ENCODE measurements at regions not wholly inside any gene's neighbourhood (a gene's known extent, or its start where the extent isn't known, plus 50 kb on each side); places are given as distances from the start of the nearest gene placed in this dataset.
"Not testable (repeated sequence)": the region's sequence is repeated elsewhere in the genome, so short reads cannot be mapped to it uniquely, and the experiment has no call there.

DNA sequence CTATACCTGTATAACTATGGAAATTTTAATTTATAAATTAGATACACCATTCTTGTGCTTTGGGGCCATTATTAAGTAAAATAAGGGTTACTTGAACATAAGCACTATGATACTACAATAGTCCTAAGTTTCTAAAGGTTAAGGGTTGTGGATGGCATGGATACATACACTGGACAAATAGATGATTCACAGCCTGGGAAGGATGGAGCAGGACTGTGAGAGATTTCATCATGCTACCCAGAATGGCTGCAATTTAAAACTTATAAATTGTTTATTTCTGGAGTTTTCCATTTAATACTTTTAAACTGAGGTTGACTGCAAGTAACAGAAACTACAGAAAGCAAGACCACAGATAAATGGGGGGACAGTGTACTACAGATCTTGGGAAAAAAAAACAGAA, 295.8 kb upstream of the ZNF804A start:
- DNase-seq (no peak), ATAC-seq (no peak)
- no peak overlapping the region for H3K27ac Mint-ChIP-seq
- H3K4me3 Mint-ChIP-seq: no peak overlapping the region
- no peaks in the 10 kb centered on the region for H3K4me1 Mint-ChIP-seq
- ChIA-PET POLR2A (no interaction called here), CTCF (no interaction called here)
- intact Hi-C loops (cut with DNase I, micrococcal nuclease): no loop called here
- no peaks in the 10 kb centered on the region for H3K9me3 Mint-ChIP-seq (ENCODE audit: low read depth)
- H3K36me3 Mint-ChIP-seq (ENCODE audit: low read depth): no peaks in the 10 kb centered on the region
- no peaks in the 10 kb centered on the region for H3K27me3 Mint-ChIP-seq

DNA sequence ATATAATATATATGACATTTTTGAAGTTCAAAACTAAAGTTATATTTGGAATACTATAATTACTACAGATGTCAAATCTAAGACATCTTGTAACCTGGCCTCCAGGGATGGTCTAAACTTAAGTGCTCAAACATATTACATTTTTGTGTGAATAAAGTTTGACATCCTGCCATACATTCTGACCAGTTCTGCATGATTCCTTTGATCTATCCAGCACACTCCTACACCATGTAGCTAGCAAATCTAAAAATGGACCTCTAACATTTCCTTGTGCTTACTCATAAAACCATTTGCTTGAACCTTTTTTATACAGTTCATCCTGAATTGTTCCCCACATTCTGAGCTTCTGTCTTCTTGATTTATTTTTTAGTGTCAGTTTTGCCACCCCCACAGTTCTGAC, 294.3 kb upstream of the ZNF804A start:
- no peak for DNase-seq
- ChIA-PET CTCF (no interaction called here), POLR2A (no interaction called here)
- H3K36me3 Mint-ChIP-seq (ENCODE audit: low read depth): no peaks in the 10 kb centered on the region
- intact Hi-C loops (cut with DNase I, micrococcal nuclease): no loop called here
- no peak for ATAC-seq
- H3K9me3 Mint-ChIP-seq (ENCODE audit: low read depth): no peaks in the 10 kb centered on the region
- H3K27ac Mint-ChIP-seq: no peak overlapping the region
- no peaks in the 10 kb centered on the region for H3K27me3 Mint-ChIP-seq
- no peak overlapping the region for H3K4me3 Mint-ChIP-seq
- H3K4me1 Mint-ChIP-seq: no peaks in the 10 kb centered on the region

GRCh38 chr2:184305105-184305504, 293.2 kb upstream of the ZNF804A start:
- Mint-ChIP-seq H3K36me3 (ENCODE audit: low read depth) (no peaks in the 10 kb centered on the region), H3K4me1 (no peaks in the 10 kb centered on the region), H3K27me3 (no peaks in the 10 kb centered on the region), H3K4me3 (no peak overlapping the region), H3K27ac (no peak overlapping the region), H3K9me3 (ENCODE audit: low read depth) (no peaks in the 10 kb centered on the region)
- ChIA-PET CTCF (no interaction called here), POLR2A (no interaction called here)
- no peak for DNase-seq
- intact Hi-C loops (cut with DNase I, micrococcal nuclease): no loop called here
- no peak for ATAC-seq

DNA sequence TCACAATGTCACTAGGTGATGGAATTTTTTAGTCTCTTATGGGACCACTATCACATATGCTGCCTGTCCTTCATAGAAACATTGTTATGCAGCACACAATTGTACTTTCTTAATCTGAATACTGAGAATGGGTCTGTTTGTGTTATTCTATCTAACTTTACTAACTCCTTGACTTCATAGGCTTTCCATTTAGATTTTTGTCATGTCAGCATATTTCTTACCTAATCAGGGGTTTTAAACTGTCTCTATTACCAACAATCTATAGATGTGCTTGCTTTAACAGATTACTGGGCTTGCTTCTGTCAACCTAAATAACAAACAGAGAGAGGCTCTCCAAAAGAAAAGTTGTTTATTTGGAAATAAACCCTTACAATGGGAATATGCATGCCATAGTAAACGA, 289.6 kb upstream of the ZNF804A start:
- H3K27me3 Mint-ChIP-seq: no peaks in the 10 kb centered on the region
- ATAC-seq (no peak), DNase-seq (no peak)
- no peak overlapping the region for H3K27ac Mint-ChIP-seq
- CTCF ChIA-PET: no interaction called here
- intact Hi-C loops (cut with DNase I, micrococcal nuclease): no loop called here
- H3K36me3 Mint-ChIP-seq (ENCODE audit: low read depth): no peaks in the 10 kb centered on the region
- H3K9me3 Mint-ChIP-seq (ENCODE audit: low read depth): no peaks in the 10 kb centered on the region
- no peaks in the 10 kb centered on the region for H3K4me1 Mint-ChIP-seq
- POLR2A ChIA-PET: no interaction called here
- no peak overlapping the region for H3K4me3 Mint-ChIP-seq

DNA sequence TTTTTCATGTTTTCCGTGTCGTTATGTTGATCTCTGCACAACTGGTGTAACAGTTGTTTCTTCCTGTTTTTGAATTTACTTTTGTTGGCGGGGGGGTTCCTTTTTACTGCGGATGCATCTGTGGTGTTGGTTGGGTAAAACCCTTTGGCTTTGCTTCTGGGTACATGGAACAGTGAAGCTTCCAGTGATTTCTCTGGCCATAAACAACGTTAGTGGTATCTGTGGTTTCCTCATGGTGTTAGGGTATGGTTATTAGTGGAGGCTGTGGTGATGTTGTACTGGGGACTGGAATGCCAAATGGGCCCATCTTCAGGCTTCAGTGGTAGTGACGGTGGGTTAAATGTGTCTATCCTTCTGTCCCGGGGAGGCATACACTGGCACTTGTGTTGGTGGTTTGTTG, 285.4 kb upstream of the ZNF804A start:
- Mint-ChIP-seq H3K36me3 (ENCODE audit: low read depth) (no peaks in the 10 kb centered on the region), H3K27ac (no peak overlapping the region), H3K4me1 (no peaks in the 10 kb centered on the region), H3K9me3 (ENCODE audit: low read depth) (no peaks in the 10 kb centered on the region), H3K4me3 (no peak overlapping the region), H3K27me3 (no peaks in the 10 kb centered on the region)
- POLR2A ChIA-PET: no interaction called here
- ATAC-seq (no peak), DNase-seq (no peak)
- intact Hi-C loops (cut with DNase I, micrococcal nuclease): no loop called here
- CTCF ChIA-PET: no interaction called here

- ChIA-PET POLR2A (no interaction called here), CTCF (no interaction called here)
- ATAC-seq (no peak), DNase-seq (no peak)
- H3K4me1 Mint-ChIP-seq: no peaks in the 10 kb centered on the region
- no peak overlapping the region for H3K27ac Mint-ChIP-seq
- no peaks in the 10 kb centered on the region for H3K27me3 Mint-ChIP-seq
- no peak overlapping the region for H3K4me3 Mint-ChIP-seq
- no peaks in the 10 kb centered on the region for H3K36me3 Mint-ChIP-seq (ENCODE audit: low read depth)
- H3K9me3 Mint-ChIP-seq (ENCODE audit: low read depth): no peaks in the 10 kb centered on the region
- intact Hi-C loops (cut with DNase I, micrococcal nuclease): no loop called here
Measured at GRCh38 chr2:184314829-184315228, 283.5 kb upstream of the ZNF804A start.

- Mint-ChIP-seq H3K9me3 (ENCODE audit: low read depth) (no peaks in the 10 kb centered on the region), H3K27me3 (no peaks in the 10 kb centered on the region), H3K4me3 (no peak overlapping the region), H3K4me1 (no peaks in the 10 kb centered on the region), H3K36me3 (ENCODE audit: low read depth) (no peaks in the 10 kb centered on the region), H3K27ac (no peak overlapping the region)
- ATAC-seq: no peak
- intact Hi-C loops (cut with DNase I, micrococcal nuclease): no loop called here
- ChIA-PET CTCF (no interaction called here), POLR2A (no interaction called here)
- DNase-seq: no peak
Measured at GRCh38 chr2:184316921-184317320, 281.4 kb upstream of the ZNF804A start.

DNA sequence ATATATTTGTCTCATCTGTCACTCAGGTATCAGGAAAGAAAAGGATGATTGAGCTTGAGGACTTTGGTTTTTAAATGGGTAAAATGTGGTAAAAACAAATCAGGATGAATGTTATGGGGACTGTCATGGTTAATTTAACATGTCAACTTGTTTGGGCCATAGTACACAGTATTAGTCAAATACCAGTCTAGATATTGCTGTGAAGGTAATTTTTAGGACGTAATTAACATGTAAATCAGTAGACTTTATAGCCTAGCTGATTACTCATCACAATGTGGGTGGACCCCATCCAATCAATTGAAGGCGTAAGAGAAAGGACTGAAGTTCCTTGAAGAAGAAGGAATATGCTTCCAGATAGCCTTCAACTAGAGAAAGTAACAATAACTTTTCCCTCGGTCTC, 275.7 kb upstream of the ZNF804A start:
- Mint-ChIP-seq H3K27ac (no peak overlapping the region), H3K4me1 (no peaks in the 10 kb centered on the region), H3K36me3 (ENCODE audit: low read depth) (no peaks in the 10 kb centered on the region), H3K4me3 (no peak overlapping the region), H3K27me3 (no peaks in the 10 kb centered on the region), H3K9me3 (ENCODE audit: low read depth) (no peaks in the 10 kb centered on the region)
- DNase-seq (no peak), ATAC-seq (no peak)
- ChIA-PET POLR2A (no interaction called here), CTCF (interaction anchor here (0.6 kb wide), 1 partner anchor 15 kb away, joined by 3 read pairs; no protein-coding TSS in a partner anchor)
- intact Hi-C loops (cut with DNase I, micrococcal nuclease): no loop called here

GRCh38 chr2:184326066-184326465, 272.3 kb upstream of the ZNF804A start:
- Mint-ChIP-seq H3K4me3 (no peak overlapping the region), H3K36me3 (ENCODE audit: low read depth) (no peaks in the 10 kb centered on the region), H3K27ac (no peak overlapping the region), H3K9me3 (ENCODE audit: low read depth) (no peaks in the 10 kb centered on the region), H3K27me3 (no peaks in the 10 kb centered on the region), H3K4me1 (no peaks in the 10 kb centered on the region)
- POLR2A ChIA-PET: no interaction called here
- intact Hi-C loops (cut with DNase I, micrococcal nuclease): no loop called here
- ATAC-seq: no peak
- DNase-seq: no peak
- CTCF ChIA-PET: no interaction called here

DNA sequence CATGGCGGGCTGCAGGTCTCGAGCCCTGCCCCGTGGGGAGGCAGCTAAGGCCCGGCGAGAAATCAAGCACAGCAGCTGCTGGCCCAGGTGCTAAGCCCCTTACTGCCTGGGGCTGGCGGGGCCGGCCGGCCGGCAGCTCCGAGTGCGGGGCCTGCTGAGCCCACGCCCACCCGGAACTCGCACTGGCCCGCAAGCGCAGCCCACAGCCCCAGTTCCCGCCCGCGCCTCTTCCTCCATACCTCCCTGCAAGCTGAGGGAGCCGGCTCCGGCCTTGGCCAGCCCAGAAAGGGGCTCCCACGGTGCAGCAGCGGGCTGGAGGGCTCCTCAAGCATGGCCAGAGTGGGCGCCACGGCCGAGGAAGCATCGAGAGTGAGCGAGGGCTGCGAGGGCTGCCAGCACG, 270.5 kb upstream of the ZNF804A start:
- ATAC-seq; CTCF ChIA-PET; H3K27ac Mint-ChIP-seq; H3K4me3 Mint-ChIP-seq; DNase-seq; H3K9me3 Mint-ChIP-seq (ENCODE audit: low read depth); H3K36me3 Mint-ChIP-seq (ENCODE audit: low read depth); POLR2A ChIA-PET; H3K4me1 Mint-ChIP-seq; intact Hi-C loops (cut with DNase I, micrococcal nuclease); H3K27me3 Mint-ChIP-seq: not testable (repeated sequence)

- H3K27me3 Mint-ChIP-seq; H3K36me3 Mint-ChIP-seq (ENCODE audit: low read depth); H3K4me3 Mint-ChIP-seq; H3K4me1 Mint-ChIP-seq; ATAC-seq; CTCF ChIA-PET; intact Hi-C loops (cut with DNase I, micrococcal nuclease); DNase-seq; H3K9me3 Mint-ChIP-seq (ENCODE audit: low read depth); H3K27ac Mint-ChIP-seq; POLR2A ChIA-PET: not testable (repeated sequence)
Measured at GRCh38 chr2:184330561-184330960, 267.8 kb upstream of the ZNF804A start.

DNA sequence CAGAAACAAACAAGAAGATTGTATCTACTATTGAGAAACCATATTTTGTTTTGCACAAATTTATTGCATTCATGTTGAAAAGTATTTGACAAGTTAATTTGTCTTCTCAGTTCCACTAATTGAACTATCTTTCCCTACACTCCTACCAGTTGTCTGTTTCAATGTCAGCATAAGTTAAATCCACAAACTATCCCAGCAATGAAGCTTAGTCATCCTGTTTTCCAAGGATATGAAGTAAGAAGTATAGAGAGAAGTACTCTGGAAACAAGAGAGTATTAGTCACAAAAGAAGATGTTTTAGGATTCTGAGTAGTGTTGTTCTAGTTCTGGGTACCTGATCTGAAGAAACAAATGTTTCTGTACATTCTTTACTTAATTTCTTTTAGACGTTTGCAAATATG, 261.6 kb upstream of the ZNF804A start:
- no peak overlapping the region for H3K27ac Mint-ChIP-seq
- no peak overlapping the region for H3K4me3 Mint-ChIP-seq
- H3K4me1 Mint-ChIP-seq: no peaks in the 10 kb centered on the region
- no peaks in the 10 kb centered on the region for H3K36me3 Mint-ChIP-seq (ENCODE audit: low read depth)
- no peaks in the 10 kb centered on the region for H3K27me3 Mint-ChIP-seq
- no peak for ATAC-seq
- ChIA-PET CTCF (no interaction called here), POLR2A (no interaction called here)
- no peak for DNase-seq
- intact Hi-C loops (cut with DNase I, micrococcal nuclease): no loop called here
- no peaks in the 10 kb centered on the region for H3K9me3 Mint-ChIP-seq (ENCODE audit: low read depth)

DNA sequence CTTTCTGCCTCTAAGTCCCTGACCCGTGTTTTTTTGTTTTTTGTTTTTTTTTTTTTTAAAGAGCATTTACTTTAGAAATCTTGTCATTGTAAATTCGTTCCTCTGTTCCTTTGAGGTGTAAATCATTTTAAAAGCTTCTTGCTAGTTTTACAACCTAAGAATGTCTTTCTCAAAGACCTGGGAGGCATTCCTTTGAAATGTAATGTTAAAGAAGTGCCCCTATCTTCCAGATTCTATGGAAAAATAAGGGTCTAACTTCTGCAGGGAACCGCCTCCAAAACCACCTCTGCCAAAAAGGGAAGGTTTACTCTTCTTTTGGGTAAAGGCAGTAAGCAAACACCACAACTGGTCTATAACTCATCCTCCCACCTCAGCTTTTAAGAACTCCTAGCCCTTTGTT, 259.6 kb upstream of the ZNF804A start:
- Mint-ChIP-seq H3K9me3 (ENCODE audit: low read depth) (no peaks in the 10 kb centered on the region), H3K4me1 (no peaks in the 10 kb centered on the region), H3K36me3 (ENCODE audit: low read depth) (no peaks in the 10 kb centered on the region), H3K27me3 (no peaks in the 10 kb centered on the region), H3K27ac (no peak overlapping the region), H3K4me3 (no peak overlapping the region)
- CTCF ChIA-PET: no interaction called here
- POLR2A ChIA-PET: no interaction called here
- no peak for DNase-seq
- intact Hi-C loops (cut with DNase I, micrococcal nuclease): no loop called here
- ATAC-seq: no peak

Data from activated CD4-positive, alpha-beta T cell treated with anti-CD3 and anti-CD28 coated beads for 36 hours (primary cell).